ENCODE measurements at regions not wholly inside any gene's neighbourhood (a gene's known extent, or its start where the extent isn't known, plus 50 kb on each side); places are given as distances from the start of the nearest gene placed in this dataset.

GRCh38 chr7:32155712-32156111, 85.5 kb upstream of the PDE1C start:
- no peak overlapping the region for H3K4me3 Mint-ChIP-seq
- H3K9me3 ChIP-seq (ENCODE audit: control insufficient read depth in 1 of 2, insufficient read depth in 1 of 2, low read length in 2 of 2), result no peaks in the 10 kb centered on the region

GRCh38 chr7:32154797-32155196, 84.6 kb upstream of the PDE1C start:
- CTCF ChIA-PET, result no interaction called here
- H3K9me3 Mint-ChIP-seq, result peaks cover 3% of the 10 kb centered on the region
- no peak overlapping the region for H3K4me3 Mint-ChIP-seq
- Histone ChIP-seq H3K36me3 (ENCODE audit: insufficient read depth, low read length) (no peaks in the 10 kb centered on the region), H3K27me3 (ENCODE audit: control insufficient read depth in 1 of 2, insufficient read depth in 2 of 2, low read length in 2 of 2) (no peaks in the 10 kb centered on the region), H3K9me3 (ENCODE audit: control insufficient read depth in 1 of 2, insufficient read depth in 1 of 2, low read length in 2 of 2) (no peaks in the 10 kb centered on the region), H3K4me3 (ENCODE audit: low read length) (no peak overlapping the region), H3K27ac (ENCODE audit: low read depth in 1 of 2, low read length in 2 of 2) (no peak overlapping the region), H3K4me1 (ENCODE audit: insufficient read depth, low read length) (no peaks in the 10 kb centered on the region)
- intact Hi-C loops (cut with DNase I, micrococcal nuclease), result no loop called here
- no peak overlapping the region for H3K27ac Mint-ChIP-seq
- TF ChIP-seq CTCF (IDR thresholded peaks at IDR 0.05), result no peak
- no peaks in the 10 kb centered on the region for H3K27me3 Mint-ChIP-seq
- no peaks in the 10 kb centered on the region for H3K4me1 Mint-ChIP-seq (ENCODE audit: low read depth)
- H3K36me3 Mint-ChIP-seq (ENCODE audit: low read depth), result no peaks in the 10 kb centered on the region
- POLR2A ChIA-PET, result no interaction called here
- ATAC-seq (ENCODE audit: poor library complexity) (no peak), DNase-seq (no peak)

More at GRCh38 chr7:32155712-32156111, 85.5 kb upstream of the PDE1C start:
- H3K36me3 ChIP-seq (ENCODE audit: insufficient read depth, low read length), result no peaks in the 10 kb centered on the region
- Mint-ChIP-seq H3K9me3 (peaks cover 3% of the 10 kb centered on the region), H3K27me3 (no peaks in the 10 kb centered on the region), H3K36me3 (ENCODE audit: low read depth) (no peaks in the 10 kb centered on the region), H3K27ac (no peak overlapping the region), H3K4me1 (ENCODE audit: low read depth) (no peaks in the 10 kb centered on the region)
- H3K27me3 ChIP-seq (ENCODE audit: control insufficient read depth in 1 of 2, insufficient read depth in 2 of 2, low read length in 2 of 2), result no peaks in the 10 kb centered on the region
- no peaks in the 10 kb centered on the region for H3K4me1 ChIP-seq (ENCODE audit: insufficient read depth, low read length)
- POLR2A ChIA-PET, result no interaction called here
- no peak overlapping the region for H3K4me3 ChIP-seq (ENCODE audit: low read length)
- intact Hi-C loops (cut with DNase I, micrococcal nuclease), result no loop called here
- no peak for ATAC-seq (ENCODE audit: poor library complexity)
- CTCF ChIA-PET, result no interaction called here
- H3K27ac ChIP-seq (ENCODE audit: low read depth in 1 of 2, low read length in 2 of 2), result no peak overlapping the region
- TF ChIP-seq CTCF (IDR thresholded peaks at IDR 0.05), result no peak
- DNase-seq, result no peak

GRCh38 chr7:32153006-32153405, 82.8 kb upstream of the PDE1C start:
- intact Hi-C loops (cut with DNase I, micrococcal nuclease), result no loop called here
- Histone ChIP-seq H3K36me3 (ENCODE audit: insufficient read depth, low read length) (no peaks in the 10 kb centered on the region), H3K4me1 (ENCODE audit: insufficient read depth, low read length) (no peaks in the 10 kb centered on the region), H3K27ac (ENCODE audit: low read depth in 1 of 2, low read length in 2 of 2) (no peak overlapping the region), H3K27me3 (ENCODE audit: control insufficient read depth in 1 of 2, insufficient read depth in 2 of 2, low read length in 2 of 2) (no peaks in the 10 kb centered on the region), H3K9me3 (ENCODE audit: control insufficient read depth in 1 of 2, insufficient read depth in 1 of 2, low read length in 2 of 2) (no peaks in the 10 kb centered on the region), H3K4me3 (ENCODE audit: low read length) (no peak overlapping the region)
- Mint-ChIP-seq H3K9me3 (peaks cover 3% of the 10 kb centered on the region), H3K36me3 (ENCODE audit: low read depth) (no peaks in the 10 kb centered on the region), H3K4me3 (no peak overlapping the region), H3K27me3 (no peaks in the 10 kb centered on the region), H3K4me1 (ENCODE audit: low read depth) (no peaks in the 10 kb centered on the region), H3K27ac (no peak overlapping the region)
- ATAC-seq (ENCODE audit: poor library complexity) (no peak), DNase-seq (no peak)
- CTCF ChIA-PET, result no interaction called here
- POLR2A ChIA-PET, result no interaction called here
- TF ChIP-seq CTCF (IDR thresholded peaks at IDR 0.05), result no peak
